ENCODE measurements at regions not wholly inside any gene's neighbourhood (a gene's known extent, or its start where the extent isn't known, plus 50 kb on each side); places are given as distances from the start of the nearest gene placed in this dataset.
"Not testable (repeated sequence)": the region's sequence is repeated elsewhere in the genome, so short reads cannot be mapped to it uniquely, and the experiment has no call there.

DNA sequence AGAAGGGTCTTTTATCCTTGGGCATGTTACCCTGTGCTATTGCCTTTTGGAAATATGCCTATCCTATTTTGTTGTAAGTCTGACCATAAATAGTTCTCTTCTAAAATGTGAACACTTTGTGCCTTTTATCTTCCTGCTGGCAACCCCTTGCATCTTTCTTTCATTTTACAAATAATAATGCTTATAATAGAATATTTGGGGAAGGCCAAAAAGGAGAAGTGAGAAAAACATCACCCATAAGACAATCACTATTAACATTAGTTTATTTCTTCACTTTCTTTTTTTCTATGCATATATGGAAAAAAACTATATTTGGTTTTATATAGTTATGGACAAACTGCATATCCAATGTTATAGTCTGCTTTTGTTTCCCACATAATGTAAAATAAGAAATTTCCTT lies 64.9 kb upstream of the GBA3 start:
- TF ChIP-seq, protein P1, sequence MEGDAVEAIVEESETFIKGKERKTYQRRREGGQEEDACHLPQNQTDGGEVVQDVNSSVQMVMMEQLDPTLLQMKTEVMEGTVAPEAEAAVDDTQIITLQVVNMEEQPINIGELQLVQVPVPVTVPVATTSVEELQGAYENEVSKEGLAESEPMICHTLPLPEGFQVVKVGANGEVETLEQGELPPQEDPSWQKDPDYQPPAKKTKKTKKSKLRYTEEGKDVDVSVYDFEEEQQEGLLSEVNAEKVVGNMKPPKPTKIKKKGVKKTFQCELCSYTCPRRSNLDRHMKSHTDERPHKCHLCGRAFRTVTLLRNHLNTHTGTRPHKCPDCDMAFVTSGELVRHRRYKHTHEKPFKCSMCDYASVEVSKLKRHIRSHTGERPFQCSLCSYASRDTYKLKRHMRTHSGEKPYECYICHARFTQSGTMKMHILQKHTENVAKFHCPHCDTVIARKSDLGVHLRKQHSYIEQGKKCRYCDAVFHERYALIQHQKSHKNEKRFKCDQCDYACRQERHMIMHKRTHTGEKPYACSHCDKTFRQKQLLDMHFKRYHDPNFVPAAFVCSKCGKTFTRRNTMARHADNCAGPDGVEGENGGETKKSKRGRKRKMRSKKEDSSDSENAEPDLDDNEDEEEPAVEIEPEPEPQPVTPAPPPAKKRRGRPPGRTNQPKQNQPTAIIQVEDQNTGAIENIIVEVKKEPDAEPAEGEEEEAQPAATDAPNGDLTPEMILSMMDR (IDR thresholded peaks at IDR 0.05), result not testable (repeated sequence)
- not testable (repeated sequence) for TF ChIP-seq EP300, POLR2A, POLR2AphosphoS5 (IDR thresholded peaks at IDR 0.05)

All from suprapubic skin (tissue), 4 donors.